ENCODE measurements at regions not wholly inside any gene's neighbourhood (a gene's known extent, or its start where the extent isn't known, plus 50 kb on each side); places are given as distances from the start of the nearest gene placed in this dataset.

DNA sequence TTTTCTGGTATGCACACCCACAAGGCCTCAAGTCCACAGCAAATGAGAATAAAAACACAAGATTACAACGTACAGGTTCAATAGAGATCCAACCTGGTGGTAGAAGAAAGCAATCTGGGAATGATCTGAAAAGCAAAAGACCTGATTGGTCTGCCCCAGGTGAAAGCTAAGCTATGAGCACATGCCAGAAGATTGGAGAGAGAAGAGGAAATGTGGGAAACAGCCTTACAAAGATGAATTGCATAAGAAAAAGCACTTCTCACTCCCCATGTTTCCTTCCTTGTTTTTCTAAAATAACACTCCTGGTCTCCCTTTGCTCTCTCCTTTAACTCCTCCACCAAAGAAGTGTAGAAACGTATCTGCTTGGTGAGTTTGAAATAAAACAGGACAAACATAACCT lies 77.3 kb upstream of the ANO6 start:
- H3K27ac ChIP-seq, result no peak overlapping the region
- WGBS, 2 donors, result 29 to 48% methylated on average over 2 of the region's 2 CpGs
- TF ChIP-seq POLR2AphosphoS5 (IDR thresholded peaks at IDR 0.05), result no peak
- TF ChIP-seq POLR2A (IDR thresholded peaks at IDR 0.05), result no peak
- no peak for TF ChIP-seq CTCF (IDR thresholded peaks at IDR 0.05)
- no peak for TF ChIP-seq EP300 (IDR thresholded peaks at IDR 0.05)
- no peak for DNase-seq
- no peak for ATAC-seq (ENCODE audit: low FRiP score in 2 of 2)
- no peaks in the 10 kb centered on the region for H3K4me1 ChIP-seq
- no peaks in the 10 kb centered on the region for H3K36me3 ChIP-seq
- H3K4me3 ChIP-seq, result no peak overlapping the region
- H3K27me3 ChIP-seq, result no peaks in the 10 kb centered on the region
- no peaks in the 10 kb centered on the region for H3K9me3 ChIP-seq

- ATAC-seq (ENCODE audit: low FRiP score in 2 of 2) (no peak), DNase-seq (no peak)
- no peaks in the 10 kb centered on the region for H3K27me3 ChIP-seq
- WGBS, 2 donors, result 92 to 97% methylated on average over 1 of the region's 1 CpG
- no peaks in the 10 kb centered on the region for H3K4me1 ChIP-seq
- TF ChIP-seq POLR2AphosphoS5 (IDR thresholded peaks at IDR 0.05) (no peak), POLR2A (IDR thresholded peaks at IDR 0.05) (no peak), CTCF (IDR thresholded peaks at IDR 0.05) (no peak), EP300 (IDR thresholded peaks at IDR 0.05) (no peak)
- no peak overlapping the region for H3K4me3 ChIP-seq
- peaks cover 0 to 13% (median 9%) of the 10 kb centered on the region in 4 donors for H3K9me3 ChIP-seq
- H3K27ac ChIP-seq, result no peak overlapping the region
- H3K36me3 ChIP-seq, result no peaks in the 10 kb centered on the region
Observed at GRCh38 chr12:45148006-45148405, 67.9 kb upstream of the ANO6 start.

DNA sequence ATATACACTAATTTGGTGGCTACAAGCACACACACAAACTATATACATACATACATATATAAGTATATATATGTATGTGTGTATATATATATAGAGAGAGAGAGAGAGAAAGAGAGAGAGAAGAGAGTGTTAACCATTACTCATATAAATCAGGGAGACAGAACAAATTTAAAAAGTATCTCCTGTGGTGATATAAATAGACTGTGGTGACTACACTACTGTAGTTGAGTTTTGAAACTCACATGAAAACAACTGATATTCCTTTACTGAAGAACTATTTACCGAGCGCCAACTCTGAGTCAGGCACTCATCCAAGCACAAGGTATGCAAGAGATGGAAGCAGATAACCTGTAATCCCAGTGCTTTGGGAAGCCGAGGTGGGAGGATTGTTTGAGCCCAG lies 67.3 kb upstream of the ANO6 start:
- DNase-seq (no peak), ATAC-seq (ENCODE audit: low FRiP score in 2 of 2) (no peak)
- no peak overlapping the region for H3K27ac ChIP-seq
- no peak overlapping the region for H3K4me3 ChIP-seq
- H3K27me3 ChIP-seq, result no peaks in the 10 kb centered on the region
- H3K9me3 ChIP-seq, result peaks cover 0 to 13% (median 9%) of the 10 kb centered on the region in 4 donors
- H3K4me1 ChIP-seq, result no peaks in the 10 kb centered on the region
- H3K36me3 ChIP-seq, result no peaks in the 10 kb centered on the region
- 93 to 94% methylated on average over 3 of the region's 3 CpGs for WGBS, 2 donors
- TF ChIP-seq POLR2A (IDR thresholded peaks at IDR 0.05), result no peak
- TF ChIP-seq POLR2AphosphoS5 (IDR thresholded peaks at IDR 0.05), result no peak
- TF ChIP-seq EP300 (IDR thresholded peaks at IDR 0.05), result no peak
- no peak for TF ChIP-seq CTCF (IDR thresholded peaks at IDR 0.05)

DNA sequence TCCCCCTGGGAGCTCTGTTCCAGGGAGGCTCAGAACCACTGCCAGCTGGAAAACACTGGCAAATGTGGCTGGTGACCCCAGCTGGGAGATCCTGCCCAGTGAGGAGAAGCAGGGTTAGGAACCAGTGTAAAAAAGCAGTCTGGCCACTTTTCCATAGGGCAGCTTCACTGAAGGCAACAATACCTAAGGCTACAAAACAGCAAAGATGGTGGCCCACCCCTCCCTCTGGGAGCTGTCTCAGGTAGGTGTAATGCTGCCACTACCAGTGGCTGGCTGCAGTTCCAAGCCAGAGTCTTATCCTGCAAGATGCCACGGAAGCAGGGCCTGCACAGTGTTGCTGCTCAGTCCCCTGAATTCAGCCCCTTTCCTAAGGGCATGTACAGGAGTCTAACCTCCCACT lies 50.6 kb upstream of the ANO6 start:
- H3K9me3 ChIP-seq, result no peaks in the 10 kb centered on the region
- peak in 1 of 2 donors; percentile 22 for ATAC-seq (ENCODE audit: low FRiP score in 2 of 2)

More for the DNA sequence above, 50.6 kb upstream of the ANO6 start:
- no peaks in the 10 kb centered on the region for H3K4me1 ChIP-seq
- H3K27me3 ChIP-seq, result no peaks in the 10 kb centered on the region
- DNase-seq, result no peak
- no peak overlapping the region for H3K4me3 ChIP-seq
- H3K27ac ChIP-seq, result no peak overlapping the region
- H3K36me3 ChIP-seq, result no peaks in the 10 kb centered on the region
- no peak for TF ChIP-seq EP300 (IDR thresholded peaks at IDR 0.05)
- no peak for TF ChIP-seq CTCF (IDR thresholded peaks at IDR 0.05)
- WGBS, 2 donors, result 92% methylated on average over 1 of the region's 1 CpG; no CpG with 5 or more reads in 1 of the 2 donors
